ENCODE measurements at regions not wholly inside any gene's neighbourhood (a gene's known extent, or its start where the extent isn't known, plus 50 kb on each side); places are given as distances from the start of the nearest gene placed in this dataset.

- Histone ChIP-seq H3K36me3 (replicated peaks) (no peaks in the 10 kb centered on the region), H3K4me3 (ENCODE audit: low read depth, low read length) (no peak overlapping the region), H3K27ac (no peak overlapping the region), H3K27me3 (replicated peaks) (no peaks in the 10 kb centered on the region)
- in situ Hi-C loops (cut with HindIII; ENCODE audit: low pct_ligation_motif_present, low sequenced_read_pairs), result no loop called here
- no peak for DNase-seq
- no peak for TF ChIP-seq CTCF (IDR thresholded peaks at IDR 0.05; ENCODE audit: low read depth, low read length, missing control alignments)
Observed at GRCh38 chr14:78074561-78074960, 95.6 kb upstream of the NRXN3 start.

DNA sequence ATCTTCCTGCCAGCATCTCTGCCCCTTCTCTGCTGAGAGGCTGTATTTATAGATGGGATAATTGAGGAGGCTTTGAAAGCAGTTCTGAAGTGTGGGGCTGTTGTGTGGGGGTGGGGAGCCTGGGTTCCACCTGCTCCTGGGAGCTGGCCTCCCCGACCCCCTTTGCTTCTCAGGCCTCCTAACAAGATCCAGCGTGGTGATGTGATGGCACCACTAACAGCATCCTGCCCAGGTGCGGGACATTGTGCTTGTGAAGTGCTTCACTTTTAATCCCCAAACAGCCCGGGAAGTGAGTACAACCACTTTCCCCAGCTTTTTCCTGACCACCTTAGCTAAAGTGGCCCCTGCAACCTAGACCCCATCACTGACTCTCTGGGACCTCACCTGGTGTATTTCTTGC lies 95.1 kb upstream of the NRXN3 start:
- in situ Hi-C loops (cut with HindIII; ENCODE audit: low pct_ligation_motif_present, low sequenced_read_pairs), result no loop called here
- H3K27ac ChIP-seq, result no peak overlapping the region
- H3K4me3 ChIP-seq (ENCODE audit: low read depth, low read length), result no peak overlapping the region
- DNase-seq, result no peak
- no peaks in the 10 kb centered on the region for H3K36me3 ChIP-seq (replicated peaks)
- no peaks in the 10 kb centered on the region for H3K27me3 ChIP-seq (replicated peaks)
- TF ChIP-seq CTCF (IDR thresholded peaks at IDR 0.05; ENCODE audit: low read depth, low read length, missing control alignments), result no peak

DNA sequence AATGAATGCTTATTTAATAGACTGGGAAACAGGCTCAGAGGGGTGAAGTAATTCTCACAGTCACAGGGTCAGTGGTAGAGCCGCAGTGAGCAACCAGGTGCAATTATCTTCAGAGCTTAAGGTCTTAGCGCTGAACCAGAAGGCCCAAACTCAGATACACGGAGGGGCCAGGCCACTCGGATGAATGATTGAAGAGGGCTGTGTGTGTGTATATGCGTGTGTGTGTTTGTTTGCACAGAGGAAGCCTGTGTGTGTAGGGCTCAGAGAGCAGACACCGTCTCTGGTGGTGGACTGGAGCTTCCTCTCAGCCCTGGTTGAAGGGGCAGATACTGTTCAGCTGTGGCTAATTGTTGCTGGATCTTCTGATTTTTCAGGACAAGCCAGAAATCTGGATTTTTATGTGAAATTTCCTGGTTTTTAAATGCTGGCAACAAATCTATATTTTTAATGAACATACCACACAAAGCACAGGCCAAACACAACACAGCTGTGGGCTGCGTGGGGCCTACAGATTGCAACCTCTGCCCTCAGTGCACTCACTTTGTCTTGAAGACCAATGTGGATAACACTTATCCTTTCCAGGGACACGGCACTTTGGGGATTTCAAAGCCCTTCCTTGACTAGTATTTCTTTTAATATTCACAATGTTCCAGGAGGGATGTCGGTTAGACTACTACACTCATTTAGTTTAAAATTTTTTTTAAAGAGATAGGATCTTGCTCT lies 94.5 kb upstream of the NRXN3 start:
- in situ Hi-C loops (cut with HindIII; ENCODE audit: low pct_ligation_motif_present, low sequenced_read_pairs), result no loop called here
- H3K27me3 ChIP-seq (replicated peaks), result no peaks in the 10 kb centered on the region
- no peak overlapping the region for H3K4me3 ChIP-seq (ENCODE audit: low read depth, low read length)
- no peak for DNase-seq
- no peak for TF ChIP-seq CTCF (IDR thresholded peaks at IDR 0.05; ENCODE audit: low read depth, low read length, missing control alignments)
- H3K36me3 ChIP-seq (replicated peaks), result no peaks in the 10 kb centered on the region
- no peak overlapping the region for H3K27ac ChIP-seq

DNA sequence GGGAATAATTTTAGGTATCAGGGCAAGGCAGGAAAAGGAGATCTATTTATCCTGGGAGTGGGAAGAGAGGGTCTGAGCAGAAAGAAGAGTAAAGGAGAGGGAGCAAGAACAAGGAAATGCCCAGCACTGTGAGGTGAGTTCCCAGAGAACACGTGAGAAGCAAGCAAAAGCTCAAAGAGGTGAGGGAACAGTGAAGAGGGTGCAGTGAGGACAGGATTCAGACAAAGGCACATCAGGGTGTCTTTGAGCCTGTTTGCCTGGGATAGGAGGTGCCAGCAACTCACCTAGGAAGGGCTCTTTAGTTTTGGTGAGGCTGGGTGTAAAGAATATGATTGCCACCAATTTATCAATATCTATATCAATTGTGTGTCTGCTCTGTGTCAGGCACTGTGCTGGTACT lies 88.9 kb upstream of the NRXN3 start:
- TF ChIP-seq CTCF (IDR thresholded peaks at IDR 0.05; ENCODE audit: low read depth, low read length, missing control alignments), result no peak
- Histone ChIP-seq H3K27ac (no peak overlapping the region), H3K36me3 (replicated peaks) (no peaks in the 10 kb centered on the region), H3K27me3 (replicated peaks) (no peaks in the 10 kb centered on the region), H3K4me3 (ENCODE audit: low read depth, low read length) (no peak overlapping the region)
- in situ Hi-C loops (cut with HindIII; ENCODE audit: low pct_ligation_motif_present, low sequenced_read_pairs), result no loop called here
- no peak for DNase-seq

GRCh38 chr14:78083837-78084236 lies 86.3 kb upstream of the NRXN3 start:
- Histone ChIP-seq H3K27me3 (replicated peaks) (no peaks in the 10 kb centered on the region), H3K36me3 (replicated peaks) (no peaks in the 10 kb centered on the region), H3K27ac (no peak overlapping the region), H3K4me3 (ENCODE audit: low read depth, low read length) (no peak overlapping the region)
- DNase-seq, result no peak
- no peak for TF ChIP-seq CTCF (IDR thresholded peaks at IDR 0.05; ENCODE audit: low read depth, low read length, missing control alignments)
- in situ Hi-C loops (cut with HindIII; ENCODE audit: low pct_ligation_motif_present, low sequenced_read_pairs), result no loop called here

DNA sequence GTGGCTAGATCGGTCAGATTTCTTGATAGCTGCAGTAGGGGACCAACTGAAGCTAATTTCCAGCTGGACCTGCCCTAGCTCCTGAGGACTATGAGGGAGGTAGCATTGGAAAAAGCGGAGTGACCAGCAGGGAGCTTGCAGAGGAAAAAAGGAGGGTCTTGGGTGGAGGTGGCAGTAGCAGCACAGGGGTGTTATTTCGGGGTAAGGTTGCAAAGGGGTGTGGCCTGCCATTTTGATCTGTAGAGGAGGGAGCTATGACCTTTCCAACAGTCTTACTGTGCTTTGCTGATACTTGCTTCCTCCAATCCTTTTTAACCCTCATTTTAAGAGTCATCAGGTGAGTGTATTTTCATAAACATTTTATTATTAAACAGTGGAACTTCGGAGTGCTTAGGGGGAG lies 83.8 kb upstream of the NRXN3 start:
- Histone ChIP-seq H3K36me3 (replicated peaks) (no peaks in the 10 kb centered on the region), H3K27me3 (replicated peaks) (no peaks in the 10 kb centered on the region), H3K27ac (no peak overlapping the region), H3K4me3 (ENCODE audit: low read depth, low read length) (no peak overlapping the region)
- no peak for DNase-seq
- in situ Hi-C loops (cut with HindIII; ENCODE audit: low pct_ligation_motif_present, low sequenced_read_pairs), result no loop called here
- no peak for TF ChIP-seq CTCF (IDR thresholded peaks at IDR 0.05; ENCODE audit: low read depth, low read length, missing control alignments)

Data from brain microvascular endothelial cell (primary cell).